ENCODE measurements at regions not wholly inside any gene's neighbourhood (a gene's known extent, or its start where the extent isn't known, plus 50 kb on each side); places are given as distances from the start of the nearest gene placed in this dataset.

DNA sequence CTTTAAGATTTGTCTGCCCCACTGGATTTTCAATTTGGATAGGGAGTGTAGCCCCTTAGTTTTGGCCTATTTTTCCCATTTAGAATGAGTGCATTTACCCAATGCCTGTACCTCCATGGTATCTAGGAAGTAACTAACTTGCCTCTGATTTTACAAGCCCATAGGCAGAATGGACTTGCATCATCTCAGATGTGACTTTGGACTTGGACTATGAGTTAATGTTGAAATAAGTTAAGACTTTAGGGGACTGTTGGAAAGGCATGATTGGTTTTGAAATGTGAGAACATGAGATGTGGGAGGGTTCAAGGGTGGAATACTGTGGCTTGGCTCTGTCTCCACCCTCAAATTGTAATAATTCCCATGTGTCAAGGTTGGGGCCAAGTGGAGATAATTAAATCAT, 2480.2 kb downstream of the PCDH7 start:
- TF ChIP-seq, protein P1, sequence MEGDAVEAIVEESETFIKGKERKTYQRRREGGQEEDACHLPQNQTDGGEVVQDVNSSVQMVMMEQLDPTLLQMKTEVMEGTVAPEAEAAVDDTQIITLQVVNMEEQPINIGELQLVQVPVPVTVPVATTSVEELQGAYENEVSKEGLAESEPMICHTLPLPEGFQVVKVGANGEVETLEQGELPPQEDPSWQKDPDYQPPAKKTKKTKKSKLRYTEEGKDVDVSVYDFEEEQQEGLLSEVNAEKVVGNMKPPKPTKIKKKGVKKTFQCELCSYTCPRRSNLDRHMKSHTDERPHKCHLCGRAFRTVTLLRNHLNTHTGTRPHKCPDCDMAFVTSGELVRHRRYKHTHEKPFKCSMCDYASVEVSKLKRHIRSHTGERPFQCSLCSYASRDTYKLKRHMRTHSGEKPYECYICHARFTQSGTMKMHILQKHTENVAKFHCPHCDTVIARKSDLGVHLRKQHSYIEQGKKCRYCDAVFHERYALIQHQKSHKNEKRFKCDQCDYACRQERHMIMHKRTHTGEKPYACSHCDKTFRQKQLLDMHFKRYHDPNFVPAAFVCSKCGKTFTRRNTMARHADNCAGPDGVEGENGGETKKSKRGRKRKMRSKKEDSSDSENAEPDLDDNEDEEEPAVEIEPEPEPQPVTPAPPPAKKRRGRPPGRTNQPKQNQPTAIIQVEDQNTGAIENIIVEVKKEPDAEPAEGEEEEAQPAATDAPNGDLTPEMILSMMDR (IDR thresholded peaks at IDR 0.05) = no peak
- no peak for TF ChIP-seq POLR2A (IDR thresholded peaks at IDR 0.05)
